ENCODE measurements at regions not wholly inside any gene's neighbourhood (a gene's known extent, or its start where the extent isn't known, plus 50 kb on each side); places are given as distances from the start of the nearest gene placed in this dataset.

- no peaks in the 10 kb centered on the region for H3K9me2 ChIP-seq (ENCODE audit: insufficient read depth, low read length)
- no peaks in the 10 kb centered on the region for H3K9me3 ChIP-seq (ENCODE audit: low read length)
- H4K20me1 ChIP-seq (ENCODE audit: insufficient read depth) = no peaks in the 10 kb centered on the region
- H3K4me2 ChIP-seq (ENCODE audit: low read length) = no peak overlapping the region
- no peak overlapping the region for H3K4me3 ChIP-seq (ENCODE audit: low read length)
- H3K27ac ChIP-seq (ENCODE audit: low read length) = no peak overlapping the region
- H3K9ac ChIP-seq (ENCODE audit: low read length) = no peak overlapping the region
- H3F3A ChIP-seq (ENCODE audit: insufficient read depth, low read length, poor library complexity, severe bottlenecking) = no peaks in the 10 kb centered on the region
- H2AFZ ChIP-seq (ENCODE audit: low read depth, low read length) = no peak overlapping the region
- no peaks in the 10 kb centered on the region for H3K27me3 ChIP-seq (ENCODE audit: insufficient read depth, low read depth, low read length)
- no peak for TF ChIP-seq EZH2 (IDR thresholded peaks at IDR 0.05; ENCODE audit: borderline replicate concordance, insufficient read depth, low read length, poor library complexity, severe bottlenecking)
- no peak for TF ChIP-seq EP300 (conservative IDR thresholded peaks at IDR 0.05; ENCODE audit: poor library complexity, severe bottlenecking)
- no peak for TF ChIP-seq POLR2AphosphoS5 (IDR thresholded peaks at IDR 0.05)
- no peak for TF ChIP-seq MXI1 (conservative IDR thresholded peaks at IDR 0.05; ENCODE audit: poor library complexity, severe bottlenecking)
- no peak for TF ChIP-seq RAD21 (conservative IDR thresholded peaks at IDR 0.05)
- no peak for TF ChIP-seq CTCF (IDR thresholded peaks at IDR 0.05; ENCODE audit: poor library complexity, severe bottlenecking)
- no peak for TF ChIP-seq SMC3 (conservative IDR thresholded peaks at IDR 0.05; ENCODE audit: poor library complexity)
- TF ChIP-seq TAF1 (IDR thresholded peaks at IDR 0.05; ENCODE audit: low read depth) = no peak
- no peak for TF ChIP-seq REST (IDR thresholded peaks at IDR 0.05; ENCODE audit: borderline replicate concordance)
- H3K79me2 ChIP-seq (replicated peaks; ENCODE audit: insufficient read depth, low read length) = no peaks in the 10 kb centered on the region
- no peaks in the 10 kb centered on the region for H3K36me3 ChIP-seq (ENCODE audit: insufficient read depth, low read length)
These were observed 755.4 kb downstream of the SH3BGRL start for GRCh38 chrX:81957318-81957717.

GRCh38 chrX:81957900-81958545 lies 756.1 kb downstream of the SH3BGRL start:
- Histone ChIP-seq H3K36me3 (ENCODE audit: insufficient read depth, low read length) (no peaks in the 10 kb centered on the region), H2AFZ (ENCODE audit: low read depth, low read length) (no peak overlapping the region), H3K27me3 (ENCODE audit: insufficient read depth, low read depth, low read length) (no peaks in the 10 kb centered on the region), H4K20me1 (ENCODE audit: insufficient read depth) (no peaks in the 10 kb centered on the region), H3K4me3 (ENCODE audit: low read length) (no peak overlapping the region), H3K27ac (ENCODE audit: low read length) (no peak overlapping the region), H3K9me2 (ENCODE audit: insufficient read depth, low read length) (no peaks in the 10 kb centered on the region), H3K79me2 (replicated peaks; ENCODE audit: insufficient read depth, low read length) (no peaks in the 10 kb centered on the region), H3F3A (ENCODE audit: insufficient read depth, low read length, poor library complexity, severe bottlenecking) (no peaks in the 10 kb centered on the region), H3K9me3 (ENCODE audit: low read length) (no peaks in the 10 kb centered on the region), H3K9ac (ENCODE audit: low read length) (no peak overlapping the region), H3K4me2 (ENCODE audit: low read length) (no peak overlapping the region)
- TF ChIP-seq TAF1 (IDR thresholded peaks at IDR 0.05; ENCODE audit: low read depth) (no peak), SMC3 (conservative IDR thresholded peaks at IDR 0.05; ENCODE audit: poor library complexity) (peak; percentile 76), MXI1 (conservative IDR thresholded peaks at IDR 0.05; ENCODE audit: poor library complexity, severe bottlenecking) (no peak), REST (IDR thresholded peaks at IDR 0.05; ENCODE audit: borderline replicate concordance) (no peak), EP300 (conservative IDR thresholded peaks at IDR 0.05; ENCODE audit: poor library complexity, severe bottlenecking) (no peak), POLR2AphosphoS5 (IDR thresholded peaks at IDR 0.05) (no peak), EZH2 (IDR thresholded peaks at IDR 0.05; ENCODE audit: borderline replicate concordance, insufficient read depth, low read length, poor library complexity, severe bottlenecking) (no peak), RAD21 (conservative IDR thresholded peaks at IDR 0.05) (peak; percentile 80), CTCF (IDR thresholded peaks at IDR 0.05; ENCODE audit: poor library complexity, severe bottlenecking) (peak; percentile 70)
